A549 (cell line): ENCODE measurements at regions not wholly inside any gene's neighbourhood (a gene's known extent, or its start where the extent isn't known, plus 50 kb on each side); places are given as distances from the start of the nearest gene placed in this dataset.

Experiments
- ATAC-seq, 2 experiments: fragments of 200-7000 bp in 1 of 2; fragments of >200 bp in 1 of 2; cut with Nextera tagmentation in 1 of 2; cut with Tn5 transposase in 1 of 2; 3 replicates each; pipeline versions ENCODE4 v1.8.0 to v1.9.1; 2018 to 2020; ENCODE audit warnings: mild to moderate bottlenecking in 1 of 2, moderate library complexity in 1 of 2
- CTCF ChIA-PET: fragments of 300-600 bp; sonication (Branson Sonifier 250); formaldehyde crosslinking; extraction: SDS; loops from one replicate; lab custom pipeline; 2021; ENCODE audit warnings: antibody characterized with exemption, inconsistent platforms; lab: Yijun Ruan, JAX
- POLR2A ChIA-PET: fragments of 350-600 bp; formaldehyde crosslinking; extraction: SDS; loops from one replicate; lab custom pipeline; 2021; ENCODE audit warnings: antibody characterized with exemption, inconsistent platforms; lab: Yijun Ruan, JAX
- DNase-seq, 2 experiments: peaks; one replicate each; pipeline versions ENCODE4 v3.0.0 to v3.0.0-alpha.2; 2011 to 2016; ENCODE audit warnings: low read depth in 1 of 2, low spot score in 1 of 2
- FAIRE-seq: peaks from 2 replicates; lab custom pipeline; 2011; peaks lifted over from hg19 to GRCh38; lab: Jason Lieb, UNC
- H3K27ac ChIP-seq, 2 experiments: fragments of >200 bp; sonication (Bioruptor Twin); formaldehyde crosslinking; 3 replicates each; pipeline ENCODE4 v1.5.1; 2016 to 2017
- H3K4me1 ChIP-seq: fragments of >200 bp; sonication (Bioruptor Twin); formaldehyde crosslinking; 3 replicates; pipeline ENCODE4 v1.6.1; 2016
- H3K4me2 ChIP-seq: fragments of >200 bp; sonication (Bioruptor Twin); formaldehyde crosslinking; 3 replicates; pipeline ENCODE4 v1.6.1; 2016
- H3K4me3 ChIP-seq: fragments of >200 bp; sonication (Bioruptor Twin); formaldehyde crosslinking; 3 replicates; pipeline ENCODE4 v1.5.1; 2016
- H3K9me3 ChIP-seq: fragments of >200 bp; sonication (Bioruptor Twin); formaldehyde crosslinking; 3 replicates; pipeline ENCODE4 v1.6.1; 2016
- CBX8 ChIP-seq: fragments of 200-600 bp; sonication (generic); IDR thresholded peaks from 2 replicates; pipeline ENCODE4 v1.6.1; 2016
- CEBPB ChIP-seq, 2 experiments: fragments of >200 bp in 1 of 2; sonication (Bioruptor Twin) in 1 of 2; formaldehyde crosslinking in 1 of 2; IDR thresholded peaks; 2 replicates each; pipeline ENCODE4 v1.6.1; 2012 to 2016
- CHD2 ChIP-seq: fragments of 150-350 bp; IDR thresholded peaks from 2 replicates; pipeline ENCODE4 v1.6.1; 2014; ENCODE audit warnings: low read length; ENCODE audit not compliant: partially characterized antibody
- FOSB ChIP-seq: fragments of 250-450 bp; sonication (Bioruptor Pico); IDR thresholded peaks from 2 replicates; pipeline ENCODE4 v1.5.0; 2020; ENCODE audit warnings: mild to moderate bottlenecking, moderate library complexity
- FOXS1 ChIP-seq: fragments of 250-450 bp; sonication (Bioruptor Pico); IDR thresholded peaks from 2 replicates; pipeline ENCODE4 v1.5.0; 2020; ENCODE audit warnings: mild to moderate bottlenecking, moderate library complexity
- GATA3 ChIP-seq: IDR thresholded peaks from 2 replicates; pipeline ENCODE4 v1.6.1; 2012; ENCODE audit warnings: borderline replicate concordance
- HDAC2 ChIP-seq: fragments of 200-600 bp; sonication (generic); IDR thresholded peaks from 2 replicates; pipeline ENCODE4 v1.6.1; 2016
- HOXA7 ChIP-seq: fragments of 250-450 bp; sonication (Bioruptor Pico); IDR thresholded peaks from 2 replicates; pipeline ENCODE4 v1.5.0; 2020; ENCODE audit warnings: mild to moderate bottlenecking, moderate library complexity
- HOXB13 ChIP-seq: fragments of 250-450 bp; sonication (Bioruptor Pico); IDR thresholded peaks from 2 replicates; pipeline ENCODE4 v1.5.0; 2020; ENCODE audit warnings: low read depth, mild to moderate bottlenecking, moderate library complexity
- JUNB ChIP-seq: fragments of >200 bp; sonication (Bioruptor Twin); formaldehyde crosslinking; IDR thresholded peaks from 2 replicates; pipeline ENCODE4 v1.6.1; 2016
- KDM1A ChIP-seq: fragments of 200-600 bp; sonication (generic); IDR thresholded peaks from 2 replicates; pipeline ENCODE4 v1.6.1; 2016; ENCODE audit warnings: low read depth, mild to moderate bottlenecking
- MAFK ChIP-seq: fragments of 450-650 bp; IDR thresholded peaks from 2 replicates; pipeline ENCODE4 v1.6.1; 2014; ENCODE audit not compliant: partially characterized antibody
- MYC ChIP-seq: IDR thresholded peaks from 2 replicates; pipeline ENCODE4 v1.6.1; 2012; ENCODE audit warnings: mild to moderate bottlenecking, inconsistent platforms, low read length, improper control_type of control experiment, borderline replicate concordance
- NPAS2 ChIP-seq: fragments of 250-450 bp; sonication (Bioruptor Pico); IDR thresholded peaks from 2 replicates; pipeline ENCODE4 v1.8.0; 2022; ENCODE audit warnings: mild to moderate bottlenecking, moderate library complexity, borderline replicate concordance
- NR3C1 ChIP-seq: fragments of >200 bp; sonication (Bioruptor Twin); formaldehyde crosslinking; IDR thresholded peaks from 3 replicates; pipeline ENCODE4 v1.6.1; 2017
- PHF8 ChIP-seq: fragments of 200-600 bp; sonication (generic); IDR thresholded peaks from 2 replicates; pipeline ENCODE4 v1.6.1; 2016; ENCODE audit warnings: low read depth, mild to moderate bottlenecking, antibody characterized with exemption, moderate library complexity, borderline replicate concordance
- POLR2AphosphoS2 ChIP-seq: conservative IDR thresholded peaks from 2 replicates; pipeline ENCODE4 v1.6.1; 2012; ENCODE audit warnings: low read length, improper control_type of control experiment, inconsistent platforms
- RAD21 ChIP-seq, 2 experiments: fragments of >200 bp in 1 of 2; sonication (Bioruptor Twin) in 1 of 2; formaldehyde crosslinking in 1 of 2; IDR thresholded peaks in 1 of 2; conservative IDR thresholded peaks in 1 of 2; 2 replicates in 1 of 2; 3 replicates in 1 of 2; pipeline ENCODE4 v1.6.1; 2012 to 2018; ENCODE audit warnings: inconsistent platforms in 1 of 2
- RCOR1 ChIP-seq: fragments of 150-350 bp; IDR thresholded peaks from 2 replicates; pipeline ENCODE4 v1.6.1; 2014; ENCODE audit warnings: antibody characterized with exemption, low read length, low read depth
- REST ChIP-seq: fragments of 200-600 bp; sonication (generic); IDR thresholded peaks from 2 replicates; pipeline ENCODE4 v1.6.1; 2016; ENCODE audit warnings: antibody characterized with exemption, mild to moderate bottlenecking, moderate library complexity
- RFX5 ChIP-seq: fragments of 450-650 bp; IDR thresholded peaks from 2 replicates; pipeline ENCODE4 v1.7.1; 2014; ENCODE audit warnings: antibody characterized with exemption, mild to moderate bottlenecking, moderate library complexity
- ZC3H11A ChIP-seq: fragments of 450-650 bp; IDR thresholded peaks from 2 replicates; pipeline ENCODE4 v1.6.1; 2014; ENCODE audit warnings: antibody characterized with exemption, mild to moderate bottlenecking
- WGBS: methylation state at CpG from one replicate; pipeline ENCODE4 v1.1.6; 2017; ENCODE audit errors: missing lambda C conversion rate; 5-methylcytosine and 5-hydroxymethylcytosine counted together
- TF ChIP-seq, protein P1 (sequence below): fragments of 450-650 bp; IDR thresholded peaks from 2 replicates; pipeline ENCODE4 v1.6.1; 2014; ENCODE audit warnings: antibody characterized with exemption
- TF ChIP-seq, protein P2 (sequence below): fragments of >200 bp; sonication (Bioruptor Twin); formaldehyde crosslinking; IDR thresholded peaks from 3 replicates; pipeline ENCODE4 v1.5.1; 2016
- TF ChIP-seq, protein P3 (sequence below): fragments of 150-350 bp; IDR thresholded peaks from 2 replicates; pipeline ENCODE4 v1.6.1; 2014; ENCODE audit warnings: low read depth, mild to moderate bottlenecking, low read length

GRCh38 chr10:65032867-65033769, 1511.9 kb downstream of the REEP3 start (continued):
- no peak for TF ChIP-seq HOXB13 (CRISPR knock-in tag)
- no peak for TF ChIP-seq NR3C1
- no peak for TF ChIP-seq KDM1A
- no peak for TF ChIP-seq HOXA7 (CRISPR knock-in tag)

DNA sequence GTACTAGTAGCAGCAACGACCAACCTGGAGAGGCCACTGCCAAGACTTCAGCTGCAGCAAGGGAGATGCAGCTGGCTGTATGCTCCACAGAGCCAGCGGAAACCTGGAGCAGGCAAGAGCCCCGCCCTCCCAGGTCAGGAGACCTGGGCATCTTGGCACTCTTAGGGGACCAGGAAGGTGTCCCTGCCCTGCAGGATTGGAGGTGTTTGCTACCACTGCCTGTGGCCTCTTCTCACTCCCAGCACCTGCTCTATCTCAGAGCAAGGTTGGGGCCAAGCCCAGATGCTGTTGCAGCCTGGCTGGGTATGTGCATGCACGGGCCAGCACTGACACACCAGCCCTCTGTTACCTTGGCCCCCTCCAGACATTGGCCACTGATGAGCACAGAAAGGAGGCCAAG, 1512.8 kb downstream of the REEP3 start:
- DNase-seq (no peak), FAIRE-seq (no peak), ATAC-seq (no peak)
- TF ChIP-seq, protein P1, sequence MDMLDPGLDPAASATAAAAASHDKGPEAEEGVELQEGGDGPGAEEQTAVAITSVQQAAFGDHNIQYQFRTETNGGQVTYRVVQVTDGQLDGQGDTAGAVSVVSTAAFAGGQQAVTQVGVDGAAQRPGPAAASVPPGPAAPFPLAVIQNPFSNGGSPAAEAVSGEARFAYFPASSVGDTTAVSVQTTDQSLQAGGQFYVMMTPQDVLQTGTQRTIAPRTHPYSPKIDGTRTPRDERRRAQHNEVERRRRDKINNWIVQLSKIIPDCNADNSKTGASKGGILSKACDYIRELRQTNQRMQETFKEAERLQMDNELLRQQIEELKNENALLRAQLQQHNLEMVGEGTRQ: no peak
- TF ChIP-seq CHD2: no peak
- no peak for TF ChIP-seq POLR2AphosphoS2
- TF ChIP-seq RCOR1: no peak
- TF ChIP-seq JUNB: no peak
- no peak for TF ChIP-seq FOSB
- TF ChIP-seq PHF8: no peak
- no peak for TF ChIP-seq REST
- no peak for TF ChIP-seq NPAS2 (CRISPR knock-in tag)
- no peak for TF ChIP-seq GATA3
- H3K9me3 ChIP-seq: 0 out of 3 replicates have a peak, but pooled peaks cover 2% of the 10 kb centered on the region
- WGBS: 40% methylated on average over 2 of the region's 4 CpGs
- H3K4me3 ChIP-seq: no peak overlapping the region
- H3K4me2 ChIP-seq: no peak overlapping the region
- H3K27ac ChIP-seq: no peak overlapping the region
- ChIA-PET POLR2A (no interaction called here), CTCF (no interaction called here)
- H3K4me1 ChIP-seq: no peaks in the 10 kb centered on the region

GRCh38 chr10:65040796-65041195, 1519.6 kb downstream of the REEP3 start:
- no peaks in the 10 kb centered on the region; the same call in 2 of the 3 replicates for H3K9me3 ChIP-seq
- no peak overlapping the region for H3K27ac ChIP-seq
- no peak for DNase-seq
- no peak overlapping the region for H3K4me3 ChIP-seq
- no peak for ATAC-seq
- H3K4me2 ChIP-seq: no peak overlapping the region
- no peak for FAIRE-seq
- H3K4me1 ChIP-seq: no peaks in the 10 kb centered on the region
- ChIA-PET CTCF (no interaction called here), POLR2A (no interaction called here)
- TF ChIP-seq RFX5 (no peak), PHF8 (no peak), MAFK (no peak), CEBPB (IDR thresholded peaks at IDR 0.05) (no peak), JUNB (no peak), FOXS1 (CRISPR knock-in tag) (no peak), RAD21 (conservative IDR thresholded peaks at IDR 0.05 in 1 of 2, IDR thresholded peaks at IDR 0.05 in 1 of 2) (no peak), MYC (no peak), KDM1A (no peak), ZC3H11A (no peak), HDAC2 (no peak), CBX8 (no peak)
- TF ChIP-seq, protein P2, sequence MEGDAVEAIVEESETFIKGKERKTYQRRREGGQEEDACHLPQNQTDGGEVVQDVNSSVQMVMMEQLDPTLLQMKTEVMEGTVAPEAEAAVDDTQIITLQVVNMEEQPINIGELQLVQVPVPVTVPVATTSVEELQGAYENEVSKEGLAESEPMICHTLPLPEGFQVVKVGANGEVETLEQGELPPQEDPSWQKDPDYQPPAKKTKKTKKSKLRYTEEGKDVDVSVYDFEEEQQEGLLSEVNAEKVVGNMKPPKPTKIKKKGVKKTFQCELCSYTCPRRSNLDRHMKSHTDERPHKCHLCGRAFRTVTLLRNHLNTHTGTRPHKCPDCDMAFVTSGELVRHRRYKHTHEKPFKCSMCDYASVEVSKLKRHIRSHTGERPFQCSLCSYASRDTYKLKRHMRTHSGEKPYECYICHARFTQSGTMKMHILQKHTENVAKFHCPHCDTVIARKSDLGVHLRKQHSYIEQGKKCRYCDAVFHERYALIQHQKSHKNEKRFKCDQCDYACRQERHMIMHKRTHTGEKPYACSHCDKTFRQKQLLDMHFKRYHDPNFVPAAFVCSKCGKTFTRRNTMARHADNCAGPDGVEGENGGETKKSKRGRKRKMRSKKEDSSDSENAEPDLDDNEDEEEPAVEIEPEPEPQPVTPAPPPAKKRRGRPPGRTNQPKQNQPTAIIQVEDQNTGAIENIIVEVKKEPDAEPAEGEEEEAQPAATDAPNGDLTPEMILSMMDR: no peak
- TF ChIP-seq, protein P3, sequence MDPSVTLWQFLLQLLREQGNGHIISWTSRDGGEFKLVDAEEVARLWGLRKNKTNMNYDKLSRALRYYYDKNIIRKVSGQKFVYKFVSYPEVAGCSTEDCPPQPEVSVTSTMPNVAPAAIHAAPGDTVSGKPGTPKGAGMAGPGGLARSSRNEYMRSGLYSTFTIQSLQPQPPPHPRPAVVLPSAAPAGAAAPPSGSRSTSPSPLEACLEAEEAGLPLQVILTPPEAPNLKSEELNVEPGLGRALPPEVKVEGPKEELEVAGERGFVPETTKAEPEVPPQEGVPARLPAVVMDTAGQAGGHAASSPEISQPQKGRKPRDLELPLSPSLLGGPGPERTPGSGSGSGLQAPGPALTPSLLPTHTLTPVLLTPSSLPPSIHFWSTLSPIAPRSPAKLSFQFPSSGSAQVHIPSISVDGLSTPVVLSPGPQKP: no peak
